Natural killer cell (primary cell): ENCODE measurements at regions not wholly inside any gene's neighbourhood (a gene's known extent, or its start where the extent isn't known, plus 50 kb on each side); places are given as distances from the start of the nearest gene placed in this dataset.

ENCODE experiments used
- ATAC-seq, 3 donors: fragments of 150-1000 bp in 2 of 3; fragments of 200-7000 bp in 1 of 3; cut with Tn5 transposase; 1 replicate in 1 of 3; 2 replicates in 2 of 3; pipeline ENCODE4 v1.10.0; 2021; ENCODE audit warnings: mild to moderate bottlenecking in 2 of 3, moderate library complexity in 2 of 3
- DNase-seq, 2 donors: peaks; one replicate each; pipeline versions ENCODE4 v3.0.0 to v3.0.0-alpha.2; 2013 to 2021; ENCODE audit warnings: mixed read lengths in 1 of 2
- H3K27ac ChIP-seq: one replicate; pipeline ENCODE4 v1.5.1; 2013; ENCODE audit warnings: mild to moderate bottlenecking, low read length
- H3K27me3 ChIP-seq: one replicate; pipeline ENCODE4 v1.6.1; 2013; ENCODE audit warnings: low read length; ENCODE audit not compliant: control insufficient read depth, insufficient read depth
- H3K36me3 ChIP-seq: one replicate; pipeline ENCODE4 v1.6.1; 2013; ENCODE audit warnings: low read length; ENCODE audit not compliant: control insufficient read depth, insufficient read depth
- H3K4me1 ChIP-seq: one replicate; pipeline ENCODE4 v1.6.1; 2013; ENCODE audit warnings: low read length; ENCODE audit not compliant: control insufficient read depth, insufficient read depth
- H3K4me3 ChIP-seq: one replicate; pipeline ENCODE4 v1.5.1; 2013; ENCODE audit warnings: low read length
- H3K9me3 ChIP-seq: one replicate; pipeline ENCODE4 v1.6.1; 2013; ENCODE audit warnings: low read length; ENCODE audit not compliant: control insufficient read depth, insufficient read depth
- H3K27ac Mint-ChIP-seq, 2 donors: one replicate each; pipeline ENCODE4 v1.8.0; 2022; ENCODE audit warnings: mild to moderate bottlenecking in 2 of 2, mixed read lengths in 2 of 2, moderate library complexity in 1 of 2
- H3K27me3 Mint-ChIP-seq, 2 donors: one replicate each; pipeline ENCODE4 v1.8.0; 2022; ENCODE audit warnings: low read depth in 2 of 2, mixed read lengths in 2 of 2
- H3K36me3 Mint-ChIP-seq: one replicate; pipeline ENCODE4 v1.8.0; 2022; ENCODE audit warnings: mixed read lengths
- H3K4me1 Mint-ChIP-seq, 2 donors: one replicate each; pipeline ENCODE4 v1.8.0; 2022; ENCODE audit warnings: mixed read lengths in 2 of 2
- H3K4me3 Mint-ChIP-seq: one replicate; pipeline ENCODE4 v1.8.0; 2022; ENCODE audit warnings: mild to moderate bottlenecking, moderate library complexity, mixed read lengths
- H3K9me3 Mint-ChIP-seq, 2 donors: one replicate each; pipeline ENCODE4 v1.8.0; 2022; ENCODE audit warnings: mixed read lengths in 2 of 2
- CTCF ChIP-seq: fragments of 200-600 bp; IDR thresholded peaks from one replicate; pipeline ENCODE4 v1.8.0; 2022; ENCODE audit warnings: antibody characterized with exemption
- WGBS: methylation state at CpG from one replicate; pipeline ENCODE4 v1.1.7; 2013; ENCODE audit warnings: missing lambda C conversion rate; ENCODE audit not compliant: insufficient coverage; 5-methylcytosine and 5-hydroxymethylcytosine counted together
- intact Hi-C: fragments of 100-400 bp; cut with micrococcal nuclease; formaldehyde crosslinking; loops from one replicate; pipeline ENCODE4 v1.14.2; 2022

GRCh38 chr11:16554361-16554760 lies 184.1 kb upstream of the C11orf58 start:
- no peak overlapping the region for H3K4me3 ChIP-seq
- intact Hi-C loops: no loop called here
- no peaks in the 10 kb centered on the region for H3K4me1 Mint-ChIP-seq
- DNase-seq (no peak), ATAC-seq (no peak)
- H3K27ac Mint-ChIP-seq: no peak overlapping the region
- no peaks in the 10 kb centered on the region for H3K4me1 ChIP-seq
- no peak overlapping the region for H3K27ac ChIP-seq
- no peaks in the 10 kb centered on the region for H3K27me3 Mint-ChIP-seq
- no peaks in the 10 kb centered on the region for H3K9me3 ChIP-seq
- H3K27me3 ChIP-seq: no peaks in the 10 kb centered on the region
- H3K4me3 Mint-ChIP-seq: no peak overlapping the region
- H3K36me3 ChIP-seq: no peaks in the 10 kb centered on the region
- no peaks in the 10 kb centered on the region for H3K36me3 Mint-ChIP-seq
- WGBS: 100% methylated on average over 1 of the region's 2 CpGs
- TF ChIP-seq CTCF: no peak
- H3K9me3 Mint-ChIP-seq: peaks cover 0 to 2% of the 10 kb centered on the region in 2 donors

- Mint-ChIP-seq H3K4me3 (no peak overlapping the region), H3K9me3 (peaks cover 3 to 5% of the 10 kb centered on the region in 2 donors), H3K36me3 (no peaks in the 10 kb centered on the region), H3K27ac (no peak overlapping the region), H3K4me1 (no peaks in the 10 kb centered on the region), H3K27me3 (no peaks in the 10 kb centered on the region)
- H3K27me3 ChIP-seq: no peaks in the 10 kb centered on the region
- peaks cover 3% of the 10 kb centered on the region for H3K9me3 ChIP-seq
- H3K4me3 ChIP-seq: no peak overlapping the region
- DNase-seq (no peak), ATAC-seq (no peak)
- no peak overlapping the region for H3K27ac ChIP-seq
- no peaks in the 10 kb centered on the region for H3K36me3 ChIP-seq
- intact Hi-C loops: no loop called here
- TF ChIP-seq CTCF: no peak
- H3K4me1 ChIP-seq: no peaks in the 10 kb centered on the region
- WGBS: 100% methylated on average over 1 of the region's 4 CpGs
These were observed 190.6 kb upstream of the C11orf58 start for GRCh38 chr11:16547879-16548278.

GRCh38 chr11:16543642-16544041 lies 187.3 kb upstream of the SOX6 start:
- DNase-seq (no peak), ATAC-seq (no peak)
- Histone ChIP-seq H3K36me3 (no peaks in the 10 kb centered on the region), H3K27ac (no peak overlapping the region), H3K27me3 (no peaks in the 10 kb centered on the region), H3K4me1 (no peaks in the 10 kb centered on the region), H3K4me3 (no peak overlapping the region), H3K9me3 (peaks cover 3% of the 10 kb centered on the region)
- H3K27ac Mint-ChIP-seq: no peak overlapping the region
- no peak overlapping the region for H3K4me3 Mint-ChIP-seq
- intact Hi-C loops: no loop called here
- no peak for TF ChIP-seq CTCF
- no peaks in the 10 kb centered on the region for H3K27me3 Mint-ChIP-seq
- H3K4me1 Mint-ChIP-seq: no peaks in the 10 kb centered on the region
- no CpG with 5 or more reads among the region's 1 CpG for WGBS
- peaks cover 3 to 9% of the 10 kb centered on the region in 2 donors for H3K9me3 Mint-ChIP-seq
- H3K36me3 Mint-ChIP-seq: no peaks in the 10 kb centered on the region

GRCh38 chr11:16542353-16542752 lies 186.0 kb upstream of the SOX6 start:
- no peaks in the 10 kb centered on the region for H3K4me1 ChIP-seq
- H3K9me3 Mint-ChIP-seq: peaks cover 3 to 6% of the 10 kb centered on the region in 2 donors
- H3K36me3 Mint-ChIP-seq: no peaks in the 10 kb centered on the region
- no CpG with 5 or more reads among the region's 1 CpG for WGBS
- ATAC-seq (no peak), DNase-seq (no peak)
- peaks cover 3% of the 10 kb centered on the region for H3K9me3 ChIP-seq
- no peaks in the 10 kb centered on the region for H3K27me3 Mint-ChIP-seq
- H3K27ac ChIP-seq: no peak overlapping the region
- no peak overlapping the region for H3K4me3 ChIP-seq
- intact Hi-C loops: no loop called here
- no peak for TF ChIP-seq CTCF
- no peaks in the 10 kb centered on the region for H3K36me3 ChIP-seq
- no peak overlapping the region for H3K27ac Mint-ChIP-seq
- no peak overlapping the region for H3K4me3 Mint-ChIP-seq
- H3K4me1 Mint-ChIP-seq: no peaks in the 10 kb centered on the region
- H3K27me3 ChIP-seq: no peaks in the 10 kb centered on the region
